ENCODE measurements at regions not wholly inside any gene's neighbourhood (a gene's known extent, or its start where the extent isn't known, plus 50 kb on each side); places are given as distances from the start of the nearest gene placed in this dataset.
"Not testable (repeated sequence)": the region's sequence is repeated elsewhere in the genome, so short reads cannot be mapped to it uniquely, and the experiment has no call there.

GRCh38 chr3:167032267-167032876 is 347.7 kb downstream of the ZBBX start:
- no peaks in the 10 kb centered on the region for H3K36me3 ChIP-seq
- H3K27ac ChIP-seq: no peak overlapping the region
- H3K9me3 ChIP-seq: no peaks in the 10 kb centered on the region
- no peak overlapping the region for H3K4me3 ChIP-seq
- H3K4me1 ChIP-seq: no peaks in the 10 kb centered on the region
- intact Hi-C loops (cut with DNase I; ENCODE audit: low total_unique reads): no loop called here
- H3K27me3 ChIP-seq: no peaks in the 10 kb centered on the region
- DNase-seq (ENCODE audit: low spot score in 2 of 2): no peak
- no peak for TF ChIP-seq POLR2AphosphoS5 (IDR thresholded peaks at IDR 0.05)

GRCh38 chr3:167031364-167032049 is 348.6 kb downstream of the ZBBX start:
- H3K4me1 ChIP-seq: no peaks in the 10 kb centered on the region
- H3K36me3 ChIP-seq: no peaks in the 10 kb centered on the region
- no peak for TF ChIP-seq CTCF (IDR thresholded peaks at IDR 0.05)
- TF ChIP-seq POLR2A (IDR thresholded peaks at IDR 0.05): no peak
- no peak for TF ChIP-seq POLR2AphosphoS5 (IDR thresholded peaks at IDR 0.05)
- no peak overlapping the region for H3K27ac ChIP-seq
- no peak overlapping the region for H3K4me3 ChIP-seq
- intact Hi-C loops (cut with DNase I; ENCODE audit: low total_unique reads): no loop called here
- no peaks in the 10 kb centered on the region for H3K9me3 ChIP-seq
- H3K27me3 ChIP-seq: no peaks in the 10 kb centered on the region
- DNase-seq (ENCODE audit: low spot score in 2 of 2): no peak

GRCh38 chr3:167030082-167030725 is 349.9 kb downstream of the ZBBX start:
- H3K4me3 ChIP-seq: no peak overlapping the region
- H3K27ac ChIP-seq: no peak overlapping the region
- no peaks in the 10 kb centered on the region for H3K36me3 ChIP-seq
- no peaks in the 10 kb centered on the region for H3K9me3 ChIP-seq
- no peak for TF ChIP-seq POLR2A (IDR thresholded peaks at IDR 0.05)
- TF ChIP-seq CTCF (IDR thresholded peaks at IDR 0.05): no peak
- TF ChIP-seq POLR2AphosphoS5 (IDR thresholded peaks at IDR 0.05): no peak
- no peak for DNase-seq (ENCODE audit: low spot score in 2 of 2)
- no peaks in the 10 kb centered on the region for H3K4me1 ChIP-seq
- intact Hi-C loops (cut with DNase I; ENCODE audit: low total_unique reads): no loop called here
- no peaks in the 10 kb centered on the region for H3K27me3 ChIP-seq

GRCh38 chr3:167019503-167019902 is 360.6 kb downstream of the ZBBX start:
- H3K36me3 ChIP-seq; H3K27me3 ChIP-seq; intact Hi-C loops (cut with DNase I; ENCODE audit: low total_unique reads); H3K4me1 ChIP-seq; DNase-seq (ENCODE audit: low spot score in 2 of 2); H3K27ac ChIP-seq; H3K4me3 ChIP-seq; H3K9me3 ChIP-seq: not testable (repeated sequence)

GRCh38 chr3:167018591-167019111 is 361.4 kb downstream of the ZBBX start:
- H3K4me3 ChIP-seq; H3K36me3 ChIP-seq; H3K27ac ChIP-seq; DNase-seq (ENCODE audit: low spot score in 2 of 2); H3K9me3 ChIP-seq; H3K27me3 ChIP-seq; H3K4me1 ChIP-seq; intact Hi-C loops (cut with DNase I; ENCODE audit: low total_unique reads): not testable (repeated sequence)

GRCh38 chr3:167012691-167013090 is 367.4 kb downstream of the ZBBX start:
- H3K9me3 ChIP-seq: peaks cover 7 to 8% of the 10 kb centered on the region in 2 donors
- no peaks in the 10 kb centered on the region for H3K27me3 ChIP-seq
- no peaks in the 10 kb centered on the region for H3K36me3 ChIP-seq
- H3K27ac ChIP-seq: no peak overlapping the region
- no peak for DNase-seq (ENCODE audit: low spot score in 2 of 2)
- H3K4me1 ChIP-seq: no peaks in the 10 kb centered on the region
- intact Hi-C loops (cut with DNase I; ENCODE audit: low total_unique reads): no loop called here
- H3K4me3 ChIP-seq: no peak overlapping the region
- TF ChIP-seq POLR2A (IDR thresholded peaks at IDR 0.05) (no peak), CTCF (IDR thresholded peaks at IDR 0.05) (no peak), POLR2AphosphoS5 (IDR thresholded peaks at IDR 0.05) (no peak)

Data from breast epithelium (tissue), 4 donors.